Osteoblast (primary cell): ENCODE measurements at regions not wholly inside any gene's neighbourhood (a gene's known extent, or its start where the extent isn't known, plus 50 kb on each side); places are given as distances from the start of the nearest gene placed in this dataset.

Experiments used
- DNase-seq: peaks from one replicate; pipeline ENCODE4 v3.0.0; 2011; ENCODE audit warnings: low spot score, mixed read lengths; ENCODE audit not compliant: insufficient read length; ENCODE audit errors: missing footprints
- H2AFZ ChIP-seq: 2 replicates; pipeline ENCODE4 v1.6.0; 2011; ENCODE audit warnings: mild to moderate bottlenecking, low read length
- H3K27ac ChIP-seq: 2 replicates; pipeline ENCODE4 v1.5.1; 2011; ENCODE audit warnings: mild to moderate bottlenecking, low read depth, low read length, moderate library complexity
- H3K27me3 ChIP-seq: 2 replicates; pipeline ENCODE4 v1.6.0; 2012; ENCODE audit warnings: mild to moderate bottlenecking, control low read depth, inconsistent platforms, low read length, moderate library complexity; ENCODE audit not compliant: insufficient read depth
- H3K36me3 ChIP-seq: 2 replicates; pipeline ENCODE4 v1.5.1; 2011; ENCODE audit warnings: mild to moderate bottlenecking, low read length, control low read depth, moderate library complexity; ENCODE audit not compliant: insufficient read depth
- H3K4me1 ChIP-seq: 2 replicates; pipeline ENCODE4 v1.5.1; 2011; ENCODE audit warnings: mild to moderate bottlenecking, low read length, control low read depth, moderate library complexity; ENCODE audit not compliant: insufficient read depth
- H3K4me2 ChIP-seq: 2 replicates; pipeline ENCODE4 v1.6.0; 2011; ENCODE audit warnings: mild to moderate bottlenecking, low read length; ENCODE audit not compliant: insufficient read depth
- H3K4me3 ChIP-seq: fragments of 200-600 bp; sonication (generic); 3 replicates; pipeline ENCODE4 v1.5.1; 2012; ENCODE audit warnings: mild to moderate bottlenecking, low read length, inconsistent platforms; ENCODE audit not compliant: insufficient read depth
- H3K79me2 ChIP-seq: 2 replicates; pipeline ENCODE4 v1.6.0; 2012; ENCODE audit warnings: mild to moderate bottlenecking, low read length, control low read depth, inconsistent platforms; ENCODE audit not compliant: insufficient read depth
- H3K9me3 ChIP-seq: 2 replicates; pipeline ENCODE4 v1.5.1; 2011; ENCODE audit warnings: low read depth, low read length, control low read depth
- H4K20me1 ChIP-seq: 2 replicates; pipeline ENCODE4 v1.6.0; 2012; ENCODE audit warnings: mild to moderate bottlenecking, low read length, control low read depth; ENCODE audit not compliant: insufficient read depth
- TF ChIP-seq, protein P1 (sequence below): IDR thresholded peaks from 2 replicates; pipeline ENCODE4 v1.5.1; 2011; ENCODE audit warnings: mild to moderate bottlenecking, low read depth, low read length, moderate library complexity; ENCODE audit errors: extremely low read depth

DNA sequence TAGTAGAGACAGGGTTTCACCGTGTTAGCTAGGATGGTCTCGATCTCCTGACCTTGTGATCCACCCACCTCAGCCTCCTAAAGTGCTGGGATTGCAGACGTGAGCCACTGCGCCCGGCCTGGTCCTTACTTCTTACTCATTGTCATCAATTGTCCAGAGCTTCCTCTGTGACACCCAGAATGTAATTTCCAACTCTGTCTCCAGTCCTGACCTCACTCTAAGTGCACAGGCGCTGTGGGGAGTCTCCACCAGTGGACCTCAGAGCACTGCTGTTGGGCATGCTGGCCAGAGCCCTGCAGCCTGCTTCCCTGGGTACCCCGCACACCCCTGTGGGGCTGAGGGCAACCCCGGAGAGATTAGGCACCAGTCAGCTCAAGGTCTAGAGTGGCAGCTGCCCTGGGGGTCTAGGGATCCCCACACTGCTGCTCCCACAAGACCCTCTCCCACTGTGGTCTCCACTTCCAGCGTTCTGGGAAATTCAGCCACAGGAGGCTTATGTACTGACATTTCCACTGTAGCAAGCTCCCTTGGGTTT lies 1140.3 kb downstream of the TBC1D22A start:
- Histone ChIP-seq H3K4me3 (no peak overlapping the region), H3K4me1 (no peaks in the 10 kb centered on the region), H3K4me2 (no peak overlapping the region), H4K20me1 (no peaks in the 10 kb centered on the region), H3K27me3 (no peaks in the 10 kb centered on the region), H3K27ac (no peak overlapping the region), H3K36me3 (no peaks in the 10 kb centered on the region), H2AFZ (no peak overlapping the region), H3K79me2 (no peaks in the 10 kb centered on the region), H3K9me3 (no peaks in the 10 kb centered on the region)
- TF ChIP-seq, protein P1, sequence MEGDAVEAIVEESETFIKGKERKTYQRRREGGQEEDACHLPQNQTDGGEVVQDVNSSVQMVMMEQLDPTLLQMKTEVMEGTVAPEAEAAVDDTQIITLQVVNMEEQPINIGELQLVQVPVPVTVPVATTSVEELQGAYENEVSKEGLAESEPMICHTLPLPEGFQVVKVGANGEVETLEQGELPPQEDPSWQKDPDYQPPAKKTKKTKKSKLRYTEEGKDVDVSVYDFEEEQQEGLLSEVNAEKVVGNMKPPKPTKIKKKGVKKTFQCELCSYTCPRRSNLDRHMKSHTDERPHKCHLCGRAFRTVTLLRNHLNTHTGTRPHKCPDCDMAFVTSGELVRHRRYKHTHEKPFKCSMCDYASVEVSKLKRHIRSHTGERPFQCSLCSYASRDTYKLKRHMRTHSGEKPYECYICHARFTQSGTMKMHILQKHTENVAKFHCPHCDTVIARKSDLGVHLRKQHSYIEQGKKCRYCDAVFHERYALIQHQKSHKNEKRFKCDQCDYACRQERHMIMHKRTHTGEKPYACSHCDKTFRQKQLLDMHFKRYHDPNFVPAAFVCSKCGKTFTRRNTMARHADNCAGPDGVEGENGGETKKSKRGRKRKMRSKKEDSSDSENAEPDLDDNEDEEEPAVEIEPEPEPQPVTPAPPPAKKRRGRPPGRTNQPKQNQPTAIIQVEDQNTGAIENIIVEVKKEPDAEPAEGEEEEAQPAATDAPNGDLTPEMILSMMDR, result no peak
- DNase-seq, result no peak

DNA sequence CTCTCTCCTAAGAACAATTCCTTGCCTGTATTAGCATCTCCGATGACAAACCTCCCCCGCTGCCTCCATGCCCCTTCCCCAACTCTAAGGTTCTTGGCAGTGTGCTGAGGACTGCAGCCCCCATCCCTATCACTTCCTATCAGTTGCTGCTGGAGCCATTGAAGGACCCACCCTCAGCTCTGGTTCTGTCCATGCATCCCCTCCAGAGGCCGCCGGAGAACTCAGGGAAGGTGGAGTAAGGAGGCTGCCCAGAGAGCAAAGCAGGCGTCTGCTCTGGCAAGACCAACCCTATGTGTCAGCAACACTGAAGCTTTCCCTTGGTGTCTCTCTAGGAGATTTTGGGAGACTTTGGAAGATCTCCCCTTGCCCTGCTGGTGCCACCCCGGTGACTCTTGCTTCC lies 1139.5 kb downstream of the TBC1D22A start:
- H3K4me3 ChIP-seq, result no peak overlapping the region
- no peak for DNase-seq
- H3K36me3 ChIP-seq, result no peaks in the 10 kb centered on the region
- no peaks in the 10 kb centered on the region for H3K27me3 ChIP-seq
- no peaks in the 10 kb centered on the region for H3K4me1 ChIP-seq
- H3K4me2 ChIP-seq, result no peak overlapping the region
- H4K20me1 ChIP-seq, result no peaks in the 10 kb centered on the region
- no peaks in the 10 kb centered on the region for H3K9me3 ChIP-seq
- H2AFZ ChIP-seq, result no peak overlapping the region
- H3K27ac ChIP-seq, result no peak overlapping the region
- H3K79me2 ChIP-seq, result no peaks in the 10 kb centered on the region
- TF ChIP-seq, protein P1, result no peak

DNA sequence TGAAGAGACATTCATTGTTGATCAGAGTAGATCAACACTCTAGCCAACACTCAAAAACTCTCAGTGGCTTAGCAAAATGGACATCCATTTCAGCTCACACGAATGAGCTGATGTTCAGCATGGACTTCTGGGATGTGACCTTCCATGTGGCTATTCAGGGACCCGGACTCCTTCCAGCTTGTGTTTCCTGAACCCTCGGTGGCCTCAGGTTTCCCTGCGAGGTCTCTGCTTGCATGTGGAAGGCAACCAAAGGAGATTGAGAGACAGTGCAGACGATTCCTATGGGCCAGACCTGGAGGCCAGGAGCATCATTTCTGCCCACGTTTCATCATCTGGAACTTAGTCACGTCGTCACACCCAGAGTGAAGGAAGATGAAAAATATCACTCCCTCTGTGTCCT lies 1137.4 kb downstream of the TBC1D22A start:
- no peaks in the 10 kb centered on the region for H4K20me1 ChIP-seq
- no peaks in the 10 kb centered on the region for H3K79me2 ChIP-seq
- no peak overlapping the region for H3K27ac ChIP-seq
- no peaks in the 10 kb centered on the region for H3K36me3 ChIP-seq
- no peak overlapping the region for H3K4me2 ChIP-seq
- no peaks in the 10 kb centered on the region for H3K9me3 ChIP-seq
- H3K27me3 ChIP-seq, result no peaks in the 10 kb centered on the region
- DNase-seq, result no peak
- no peak overlapping the region for H2AFZ ChIP-seq
- no peak overlapping the region for H3K4me3 ChIP-seq
- TF ChIP-seq, protein P1, result no peak
- H3K4me1 ChIP-seq, result no peaks in the 10 kb centered on the region

DNA sequence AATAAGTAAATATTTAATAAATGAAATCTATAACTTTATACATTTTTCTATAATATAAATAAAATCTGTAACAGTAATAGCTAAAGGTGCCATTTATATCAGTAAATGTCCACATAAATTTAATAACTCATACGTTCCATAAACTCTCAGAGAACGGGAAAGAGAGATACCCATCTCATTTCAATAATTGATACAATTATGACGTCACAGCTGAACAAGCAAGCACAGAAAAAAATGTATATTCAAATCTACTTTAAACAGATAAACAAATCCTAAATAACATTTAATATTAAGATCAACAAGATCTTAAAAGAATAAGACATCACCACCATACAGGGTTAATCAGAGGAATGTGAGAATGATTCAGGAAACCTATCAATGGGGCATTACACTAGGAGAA lies 1136.5 kb downstream of the TBC1D22A start:
- Histone ChIP-seq H3K4me2 (no peak overlapping the region), H4K20me1 (no peaks in the 10 kb centered on the region), H2AFZ (no peak overlapping the region), H3K4me3 (no peak overlapping the region), H3K9me3 (no peaks in the 10 kb centered on the region), H3K79me2 (no peaks in the 10 kb centered on the region), H3K4me1 (no peaks in the 10 kb centered on the region), H3K27ac (no peak overlapping the region), H3K27me3 (no peaks in the 10 kb centered on the region), H3K36me3 (no peaks in the 10 kb centered on the region)
- TF ChIP-seq, protein P1, result no peak
- no peak for DNase-seq
